ENCODE measurements at regions not wholly inside any gene's neighbourhood (a gene's known extent, or its start where the extent isn't known, plus 50 kb on each side); places are given as distances from the start of the nearest gene placed in this dataset.
A peak's percentile ranks its signal among the peaks of the same experiment; 100 is the strongest.

DNA sequence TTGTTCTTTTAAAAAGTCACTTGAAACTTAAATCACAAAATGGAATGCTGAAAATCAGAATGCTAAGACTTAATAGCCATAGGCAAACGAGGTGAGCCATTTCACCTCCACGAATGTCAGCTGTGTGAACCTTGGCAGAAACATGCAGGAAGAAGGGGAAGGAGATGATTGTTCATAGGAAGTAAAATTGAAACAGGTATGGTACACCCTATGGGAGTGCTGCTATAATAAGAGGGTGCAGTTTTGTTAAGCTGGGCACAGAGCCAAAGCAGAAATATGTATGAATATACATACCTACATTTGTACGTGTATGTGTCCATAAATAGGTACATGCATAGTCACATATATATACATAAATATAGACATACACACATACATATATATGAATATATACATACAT is 51.0 kb upstream of the SPINK5 start:
- DNase-seq: no peak

DNA sequence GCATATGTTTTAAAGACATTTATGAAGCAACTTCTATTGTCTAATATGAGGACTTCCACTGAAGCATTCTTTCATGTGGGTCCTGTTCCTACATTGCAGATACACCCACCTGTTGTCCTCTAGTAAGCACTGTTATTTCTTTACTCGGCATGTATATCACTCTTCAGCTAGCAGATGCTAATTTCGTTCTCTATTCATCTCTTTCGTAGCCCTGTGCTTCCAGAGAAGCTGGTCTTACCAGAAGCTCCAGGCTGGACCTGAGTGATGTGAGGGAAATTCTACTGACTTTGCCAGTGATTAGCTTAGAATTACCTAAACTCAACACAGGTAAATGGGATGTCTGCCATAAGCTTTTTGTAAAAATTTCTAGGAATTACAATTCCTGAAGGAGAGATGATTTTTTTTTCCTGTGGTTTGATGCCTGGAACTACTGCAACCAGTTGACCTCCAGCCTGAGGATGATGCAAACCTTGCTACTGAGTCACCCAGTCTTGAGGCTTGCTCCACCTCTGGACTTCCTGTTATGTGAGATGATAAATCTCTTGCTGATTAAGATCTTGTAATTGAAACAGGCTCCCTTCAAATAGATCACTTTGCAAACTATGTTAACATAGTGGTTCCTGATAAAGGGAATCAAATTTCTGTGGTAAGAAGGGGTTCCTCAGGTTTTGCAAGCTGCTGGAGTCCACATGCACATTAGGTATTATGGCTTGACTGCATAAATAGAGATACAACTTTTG is 52.2 kb upstream of the SPINK5 start:
- DNase-seq: no peak

DNA sequence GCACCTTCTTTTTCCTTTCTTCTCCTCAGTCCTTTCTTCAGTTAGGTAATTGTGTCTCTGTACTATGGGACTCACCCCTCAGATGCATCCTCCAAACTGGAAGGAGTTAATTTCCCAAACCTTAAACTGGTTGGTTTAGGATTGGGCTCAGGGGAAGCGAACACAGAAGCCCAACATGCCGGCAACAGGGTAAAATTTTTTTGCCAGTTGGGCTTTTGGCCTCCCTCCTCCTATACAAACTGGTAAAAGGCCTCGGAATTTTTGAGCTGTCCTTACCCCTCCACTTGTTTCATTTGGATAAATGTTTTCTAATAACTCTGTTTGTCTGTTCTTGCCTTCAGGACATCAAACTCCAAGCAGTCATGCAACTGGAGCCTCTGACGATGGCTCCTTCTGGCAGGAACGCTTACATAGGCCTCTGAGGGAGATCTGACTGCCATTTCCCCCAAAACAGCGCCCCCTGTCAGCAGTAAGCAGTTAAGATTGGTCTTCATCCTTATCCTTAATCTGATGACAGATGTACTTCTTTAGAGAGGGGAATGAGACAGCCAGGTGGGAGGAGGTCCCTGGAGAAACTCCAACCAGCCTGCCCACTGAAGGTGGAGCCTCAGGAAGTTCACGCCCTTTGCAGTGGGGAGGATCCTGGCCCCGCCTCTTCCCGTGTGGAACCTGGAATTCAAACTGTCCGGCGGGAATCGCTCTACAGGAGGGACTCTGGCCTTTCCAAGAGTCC is 57.8 kb upstream of the SPINK5 start:
- peak; percentile 28 for DNase-seq

DNA sequence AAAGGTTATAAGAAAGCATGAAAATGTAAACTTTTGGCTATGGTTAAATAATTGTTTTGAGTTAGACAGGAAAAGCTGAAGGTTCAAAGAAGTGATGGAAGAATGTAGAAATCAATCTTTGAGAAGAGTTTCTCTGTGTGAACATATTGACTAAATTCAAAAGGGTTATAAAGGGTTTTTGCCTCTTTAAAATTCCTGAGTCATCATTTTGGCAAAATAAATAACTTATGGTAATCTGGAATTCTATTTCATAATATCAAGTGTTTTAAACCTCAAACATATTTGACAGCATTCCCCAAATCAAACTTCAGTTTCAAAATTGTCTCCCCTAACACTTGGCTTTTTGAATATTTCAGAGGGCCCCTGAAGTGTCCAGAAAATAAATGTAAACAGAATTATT is 60.6 kb upstream of the SPINK5 start:
- no peak for DNase-seq

DNA sequence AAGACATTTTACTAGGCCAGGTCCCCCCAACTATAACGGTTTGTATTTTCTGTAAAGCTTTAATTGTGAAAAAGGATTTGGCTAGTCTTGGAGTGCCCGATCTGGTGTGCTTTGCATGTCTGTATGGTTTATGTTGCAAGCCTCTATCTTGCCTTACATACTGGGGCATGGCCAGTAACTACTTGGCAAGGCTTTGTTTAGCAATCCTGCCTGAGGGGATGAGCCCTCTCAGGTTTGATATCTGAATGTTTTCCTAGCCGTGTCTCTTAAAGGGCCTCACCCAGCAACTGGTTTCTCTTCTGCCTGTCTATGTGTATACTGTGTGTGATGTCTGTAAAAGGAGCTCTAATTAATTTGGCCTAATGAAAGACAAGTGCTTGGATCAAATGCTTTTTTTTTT is 61.3 kb upstream of the SPINK5 start:
- no peak for DNase-seq

DNA sequence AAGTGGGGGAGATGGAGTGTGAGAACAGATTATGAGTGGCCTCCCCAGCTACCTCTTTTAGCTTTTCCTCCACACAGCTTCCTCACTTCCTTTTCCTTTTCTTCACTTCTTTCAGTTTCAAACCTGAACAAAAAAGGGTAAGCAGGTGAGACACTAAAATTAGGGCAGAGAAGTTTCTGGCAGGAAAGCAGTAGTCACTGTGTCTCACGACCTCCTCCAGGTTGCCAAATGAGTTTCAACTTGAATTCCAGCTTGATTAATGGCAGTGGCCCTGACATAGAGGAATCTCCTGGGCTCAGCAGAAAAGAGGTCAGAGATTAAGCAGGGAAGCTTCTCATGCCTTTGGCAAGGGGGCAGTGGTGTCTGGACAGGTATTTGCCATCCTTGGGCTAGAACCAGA is 63.7 kb upstream of the SPINK5 start:
- DNase-seq: no peak

DNA sequence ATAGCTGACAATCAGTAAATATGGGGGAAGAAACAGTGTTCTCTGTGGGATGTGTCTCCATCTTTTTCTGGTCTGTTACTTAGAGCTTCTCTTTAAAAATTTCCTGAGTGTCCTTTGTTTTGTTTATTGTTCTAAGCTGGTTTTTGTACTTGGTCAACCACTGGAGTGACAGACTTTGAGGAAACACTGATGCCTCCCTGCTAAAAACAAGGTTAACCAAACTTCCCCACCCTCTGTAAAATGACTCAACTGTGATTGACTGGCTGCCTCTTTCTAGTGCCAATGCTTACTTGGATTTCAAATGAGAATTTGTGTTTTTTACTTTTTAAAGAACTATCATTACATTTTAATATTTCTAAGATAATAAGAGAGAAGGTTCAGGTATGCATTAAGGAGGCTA is 65.1 kb upstream of the SPINK5 start:
- no peak for DNase-seq

DNA sequence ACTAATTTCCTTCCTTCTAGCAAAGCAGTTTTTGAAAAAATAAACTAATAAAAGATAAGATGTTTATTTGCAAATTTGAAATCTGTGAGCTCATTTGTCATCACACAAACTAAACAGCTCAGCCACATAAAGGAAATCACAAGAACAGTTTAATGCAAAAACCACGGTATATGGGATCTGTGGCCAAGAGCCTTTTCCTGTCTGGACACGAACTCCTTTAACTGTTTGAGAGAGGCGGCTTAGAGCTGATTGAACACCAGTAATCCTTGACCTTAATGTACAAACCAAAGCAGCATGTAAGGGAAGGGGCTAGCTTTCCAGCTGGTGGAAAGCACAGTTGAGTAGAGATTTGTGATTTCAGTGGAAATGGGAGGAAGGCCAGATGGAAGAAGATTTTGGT is 66.3 kb upstream of the SPINK5 start:
- no peak for DNase-seq

DNA sequence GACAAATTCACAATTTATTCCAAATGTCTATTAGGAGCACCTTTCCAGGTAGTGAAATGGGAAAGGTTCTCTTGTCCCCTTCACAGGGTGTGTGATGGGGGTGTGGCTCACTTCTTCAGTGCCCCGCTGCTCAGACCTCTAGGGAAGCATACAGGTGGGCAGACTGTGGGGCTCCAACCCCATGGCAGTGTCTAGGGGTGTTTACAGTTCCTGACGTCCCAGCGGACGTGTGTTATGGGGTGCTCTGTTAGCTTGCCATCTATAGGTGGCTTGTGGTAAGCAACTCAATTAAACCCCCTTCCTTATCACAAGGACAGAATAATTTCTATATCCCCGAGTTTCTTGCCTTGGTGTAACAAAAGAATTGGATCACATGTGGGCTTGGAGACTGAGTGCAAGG is 67.4 kb upstream of the SPINK5 start:
- no peak for DNase-seq

DNA sequence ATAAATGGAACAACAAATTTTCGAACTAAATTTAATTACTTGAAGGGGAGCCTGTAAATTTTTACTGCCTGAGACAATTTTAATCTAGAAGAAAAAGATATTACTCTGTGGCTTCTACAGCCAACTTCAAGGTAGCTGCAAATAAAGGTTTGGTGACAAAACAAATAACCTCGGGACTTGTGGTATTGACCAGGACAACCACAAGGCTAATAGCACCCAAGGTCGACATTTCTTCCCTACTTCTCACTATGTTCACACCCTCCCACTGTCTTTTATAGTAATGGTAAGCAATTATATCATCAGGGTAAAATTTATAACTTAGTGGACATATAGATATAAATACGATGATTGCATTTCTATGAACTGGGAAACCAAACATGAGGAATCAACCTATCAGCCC is 67.9 kb upstream of the SPINK5 start:
- no peak for DNase-seq

DNA sequence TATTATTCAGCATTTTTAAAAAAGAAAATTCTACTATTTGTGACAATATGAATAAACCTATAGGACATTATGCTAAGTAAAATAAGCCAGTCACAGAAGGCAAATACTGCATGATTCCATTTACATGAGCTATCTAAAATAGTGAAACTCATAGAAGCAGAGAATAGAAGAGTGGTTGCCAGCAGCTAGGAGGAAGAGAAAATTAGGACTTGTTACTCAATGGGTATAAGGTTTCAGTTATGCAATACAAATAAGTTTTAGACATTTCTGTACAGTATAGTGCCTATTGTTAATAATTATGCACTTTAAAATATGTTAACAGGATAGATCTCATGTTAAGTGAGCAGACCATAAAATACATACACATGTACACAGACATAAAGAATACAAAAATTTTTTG is 73.8 kb upstream of the SPINK5 start:
- no peak for DNase-seq

DNA sequence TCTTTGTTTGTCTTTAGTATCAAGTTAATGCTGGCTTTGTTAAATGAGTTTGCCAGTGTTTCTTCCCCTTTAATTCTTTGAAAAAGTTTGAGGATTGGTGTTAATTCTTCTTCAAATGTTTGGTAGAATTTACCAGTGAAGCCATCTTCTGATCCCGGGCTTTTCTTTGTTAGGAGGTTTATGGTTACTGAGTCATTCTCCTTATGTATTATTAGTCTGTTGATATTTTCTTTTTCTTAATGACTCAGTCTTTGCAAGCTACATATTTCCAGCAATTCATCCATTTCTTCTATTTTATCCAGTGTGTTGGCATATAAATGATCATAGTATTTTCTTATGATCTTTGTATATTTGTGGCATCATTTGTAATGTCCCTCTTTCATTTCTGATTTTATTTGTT is 74.5 kb upstream of the SPINK5 start:
- DNase-seq: no peak

DNA sequence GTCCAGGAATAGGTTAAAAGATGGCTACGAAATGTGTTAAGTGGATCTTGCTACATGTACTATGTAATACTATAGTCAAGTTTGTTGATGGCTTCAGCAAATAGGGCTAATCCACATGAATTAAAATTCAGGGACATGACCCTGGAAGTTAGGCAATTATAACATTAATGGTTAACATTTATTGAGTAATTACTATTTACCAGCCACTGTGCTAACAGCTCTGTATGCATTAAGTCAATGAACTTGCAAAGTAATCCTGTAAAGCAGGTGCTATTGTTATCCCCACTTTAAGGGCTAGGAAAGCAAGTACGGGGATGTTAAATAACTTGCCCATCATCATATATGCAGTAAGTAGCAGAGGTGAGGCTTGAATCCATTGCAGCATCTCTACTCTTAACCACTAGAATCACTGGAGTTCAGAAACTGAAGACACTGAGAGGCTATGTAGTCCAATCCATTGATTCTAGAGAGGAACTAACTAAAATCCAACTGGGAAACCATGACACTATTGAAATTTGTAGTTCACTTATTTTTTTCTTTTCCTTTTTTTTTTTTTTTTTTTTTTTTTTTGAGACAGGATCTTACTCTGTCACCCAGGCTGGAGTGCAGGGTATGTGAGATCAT is 77.5 kb upstream of the SPINK5 start:
- DNase-seq: no peak

DNA sequence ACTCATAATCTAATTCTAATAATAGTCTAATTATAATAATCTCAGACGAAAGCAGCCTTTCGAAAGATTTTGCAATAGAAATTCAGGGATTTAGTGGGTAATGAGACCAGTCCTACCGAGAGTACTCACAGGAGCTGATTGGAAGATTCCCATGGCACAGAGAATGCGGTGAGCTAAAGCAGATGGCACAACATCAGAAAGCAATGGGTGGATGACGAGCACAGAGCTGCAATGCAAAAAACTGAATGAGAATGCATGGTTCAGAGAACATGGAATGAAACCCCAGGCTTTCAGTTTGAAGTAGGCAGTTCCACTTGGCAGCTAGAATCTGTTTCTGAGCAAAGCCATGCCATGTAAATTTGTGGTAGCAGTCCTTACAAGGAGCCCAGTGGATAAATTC is 78.2 kb upstream of the SPINK5 start:
- DNase-seq: no peak

DNA sequence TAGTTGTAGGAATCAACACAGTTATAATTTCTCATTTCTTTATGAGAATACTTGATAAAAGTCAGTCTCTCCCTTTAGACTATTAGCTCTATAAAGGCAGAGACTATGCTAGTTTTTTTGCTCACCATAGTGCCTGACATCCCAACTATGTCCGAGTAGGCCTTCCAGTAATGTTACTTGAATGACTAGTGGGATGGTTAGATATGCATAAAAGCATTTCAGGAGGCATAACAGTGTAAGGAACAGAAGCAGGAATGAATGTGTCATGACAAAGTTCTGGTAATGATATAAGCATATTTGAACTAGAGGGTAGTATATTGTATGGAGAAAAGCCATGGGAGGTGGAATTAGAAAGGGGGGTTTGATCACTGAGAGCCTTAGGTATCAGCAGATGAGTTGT is 77.4 kb upstream of the C5orf46 start:
- no peak for DNase-seq

DNA sequence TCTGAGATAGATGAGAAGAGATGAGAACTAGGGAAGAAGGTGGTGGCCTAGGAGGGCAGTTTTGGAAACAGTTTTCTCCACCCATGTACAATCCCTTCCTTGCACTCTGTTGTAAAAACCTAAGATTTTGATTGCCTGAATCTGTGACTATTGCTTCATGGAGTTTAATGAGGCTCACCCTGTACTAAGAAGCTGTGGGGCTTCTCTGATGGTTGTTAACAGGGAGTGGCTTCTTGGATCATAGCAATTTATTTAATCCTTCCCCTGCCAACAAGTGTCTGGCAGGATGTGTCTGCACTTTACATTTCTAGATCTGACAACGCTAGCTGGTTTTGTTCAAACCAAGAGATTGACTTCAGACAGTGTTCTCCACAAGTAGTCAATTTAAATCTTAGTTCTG is 74.7 kb upstream of the C5orf46 start:
- no peak for DNase-seq

DNA sequence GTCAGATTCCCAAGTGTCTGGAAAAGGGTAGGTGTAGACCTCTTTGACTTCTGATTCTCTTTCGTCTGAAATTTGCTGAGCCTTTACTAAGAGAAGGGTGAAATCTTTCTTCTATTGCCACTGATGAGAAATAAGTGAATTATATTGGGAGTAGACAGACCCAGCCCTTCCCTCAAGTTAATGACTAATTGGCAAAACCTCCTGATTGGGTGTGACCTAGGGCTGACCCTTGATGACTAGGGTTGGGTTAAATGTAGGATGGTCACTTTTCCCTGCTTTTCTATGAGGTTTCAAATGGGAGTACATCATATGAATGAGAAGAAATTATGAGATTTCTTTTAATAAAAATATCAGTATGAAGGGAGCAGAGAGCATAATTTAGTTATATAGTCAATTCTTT is 73.4 kb upstream of the C5orf46 start:
- DNase-seq: no peak

DNA sequence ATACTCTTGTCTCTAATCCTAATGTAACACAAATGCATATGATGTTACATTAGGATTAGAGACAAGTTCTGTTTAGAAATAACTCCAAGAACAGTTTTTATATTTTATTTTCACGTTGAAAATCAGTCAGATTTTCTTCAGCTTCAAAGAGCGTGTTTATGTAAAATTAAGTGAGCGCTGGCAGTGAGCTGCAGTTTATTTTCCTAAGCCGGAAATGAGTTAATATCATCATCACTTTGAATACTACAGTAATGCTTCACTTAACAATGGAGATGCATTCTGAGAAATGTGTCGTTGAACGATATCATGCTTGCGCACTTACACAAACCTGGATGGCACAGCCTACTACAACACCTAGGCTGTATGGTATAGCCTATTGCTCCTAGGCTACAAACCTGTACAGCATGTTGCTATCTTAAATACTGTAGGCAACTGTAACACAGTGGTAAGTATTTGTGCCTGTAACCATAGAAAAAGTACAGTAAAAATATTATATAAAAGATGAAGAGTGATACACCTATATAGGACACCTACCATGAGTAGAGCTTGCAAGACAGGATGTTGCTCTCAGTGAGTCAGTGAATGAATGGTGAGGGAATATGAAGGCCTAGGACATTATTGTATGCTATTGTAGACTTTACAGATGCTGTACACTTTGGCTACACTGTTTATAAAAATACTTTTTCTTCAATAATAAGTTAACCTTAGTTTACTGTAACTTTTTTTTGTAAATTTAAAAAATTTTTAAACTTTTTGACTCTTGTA is 65.9 kb upstream of the C5orf46 start:
- DNase-seq: no peak

DNA sequence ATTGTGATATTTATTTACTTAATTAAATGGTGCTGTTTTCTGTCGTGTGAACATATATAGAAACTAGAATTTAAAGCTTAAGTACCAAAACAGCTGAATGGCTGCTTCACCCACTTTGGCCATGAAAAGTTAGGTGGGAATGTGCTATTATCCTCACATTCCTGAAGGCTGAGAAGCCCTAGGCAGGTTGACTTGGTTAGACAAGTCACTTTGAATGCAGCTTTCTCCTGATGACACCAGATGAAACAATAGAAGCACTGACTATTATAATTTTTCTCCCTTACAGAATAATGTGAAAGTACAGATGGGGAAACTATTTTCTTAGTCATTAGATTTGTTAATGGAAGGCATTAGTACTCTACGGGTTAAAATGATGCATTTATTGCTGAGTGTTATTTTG is 65.1 kb upstream of the C5orf46 start:
- DNase-seq: no peak

DNA sequence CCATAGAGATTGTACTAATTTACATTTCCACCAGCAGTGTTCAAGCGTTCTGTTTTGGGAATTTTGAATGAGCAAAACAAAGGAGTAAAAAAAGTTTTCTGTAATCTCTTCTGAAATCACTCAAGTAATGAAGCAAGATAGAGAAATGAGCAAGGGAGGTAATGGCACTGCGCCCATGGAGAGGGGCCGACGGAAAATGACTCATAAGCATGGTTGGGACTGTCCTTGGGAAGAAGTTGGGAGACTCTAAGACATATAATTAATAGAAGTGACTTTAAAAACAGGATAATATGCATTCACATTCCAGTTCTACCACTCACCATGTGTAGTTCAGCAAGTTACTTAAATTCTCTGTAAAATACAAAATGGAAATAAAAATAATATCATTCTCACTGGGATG is 62.5 kb upstream of the C5orf46 start:
- no peak for DNase-seq

DNA sequence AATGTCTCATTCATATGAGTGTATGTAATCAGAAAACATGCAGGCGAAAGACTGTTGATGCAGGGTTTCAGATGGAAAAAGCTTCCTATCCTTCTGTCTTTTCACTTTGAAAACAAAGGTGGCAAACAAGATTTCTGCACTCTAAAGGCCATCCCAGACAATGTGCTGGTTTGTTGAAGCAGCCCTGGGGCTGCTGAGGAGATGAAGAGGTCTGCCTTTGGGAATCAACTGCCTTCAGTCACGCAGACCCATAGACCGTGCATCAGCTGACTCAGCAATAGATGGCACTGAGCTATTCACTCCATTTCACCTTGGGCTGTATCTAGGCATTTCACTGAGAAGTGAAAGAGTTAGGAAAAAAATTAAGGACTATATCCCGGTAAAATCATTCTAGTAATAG is 60.5 kb upstream of the C5orf46 start:
- DNase-seq: no peak

DNA sequence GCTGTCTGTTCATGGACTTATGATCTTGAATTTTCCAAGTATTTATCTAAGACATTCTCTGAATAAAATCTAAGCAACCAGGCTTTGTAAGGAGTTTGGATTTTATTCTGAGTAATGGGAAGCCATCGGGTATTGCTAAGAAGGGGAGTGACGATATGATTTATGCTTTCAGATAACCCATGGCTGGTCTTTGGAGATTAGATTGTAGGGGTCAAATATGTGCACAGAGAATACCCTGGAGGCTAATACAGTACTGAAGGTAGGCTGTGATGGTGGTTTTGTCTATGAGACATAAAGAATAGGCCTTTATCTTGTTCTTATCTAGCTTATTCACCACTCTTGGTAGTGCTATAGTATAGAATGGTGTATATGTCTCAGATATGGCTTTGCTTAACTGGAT is 60.0 kb upstream of the C5orf46 start:
- no peak for DNase-seq

DNA sequence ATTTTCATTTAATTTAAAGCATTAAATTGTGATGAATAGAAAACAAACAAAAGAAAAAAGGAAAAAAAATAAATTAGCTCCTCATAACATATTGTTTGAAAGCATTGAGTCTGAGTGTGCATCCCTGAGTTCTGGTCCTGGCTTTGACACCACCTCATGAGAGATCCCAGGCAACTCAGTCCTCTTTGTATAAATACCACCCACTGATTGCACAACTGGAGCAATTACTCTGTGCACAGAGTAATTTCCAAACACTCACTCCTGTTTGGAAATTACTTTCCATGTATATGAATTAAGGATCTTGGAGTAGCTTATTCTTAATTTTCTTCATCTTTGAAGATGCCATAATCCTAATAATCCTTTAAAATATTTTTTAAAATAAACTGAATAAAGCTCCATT is 59.4 kb upstream of the C5orf46 start:
- DNase-seq: no peak
